Lung (tissue), 11 donors: ENCODE measurements at regions not wholly inside any gene's neighbourhood (a gene's known extent, or its start where the extent isn't known, plus 50 kb on each side); places are given as distances from the start of the nearest gene placed in this dataset.

Experiments used
- ATAC-seq: fragments of 200-7000 bp; cut with Tn5 transposase; one replicate; pipeline ENCODE4 v1.9.1; 2020; ENCODE audit warnings: moderate number of reproducible peaks; ENCODE audit not compliant: insufficient read depth, low FRiP score
- DNase-seq, 3 donors: peaks; one replicate each; pipeline ENCODE4 v3.0.0-alpha.2; 2013 to 2017
- H3K27ac ChIP-seq, 2 donors: one replicate each; pipeline ENCODE4 v1.5.1; 2013; ENCODE audit warnings: mild to moderate bottlenecking in 2 of 2, moderate library complexity in 2 of 2, control low read depth in 1 of 2, inconsistent platforms in 1 of 2, low read depth in 1 of 2, low read length in 1 of 2
- H3K27me3 ChIP-seq, 3 donors: one replicate each; pipeline ENCODE4 v1.5.1; 2013; ENCODE audit warnings: low read length in 2 of 3; ENCODE audit not compliant: control insufficient read depth in 3 of 3, insufficient read depth in 3 of 3
- H3K36me3 ChIP-seq, 4 donors: one replicate each; pipeline ENCODE4 v1.5.1; 2013; ENCODE audit warnings: low read length in 4 of 4, mild to moderate bottlenecking in 1 of 4, moderate library complexity in 1 of 4; ENCODE audit not compliant: control insufficient read depth in 4 of 4, insufficient read depth in 4 of 4
- H3K4me1 ChIP-seq, 5 donors: one replicate each; pipeline ENCODE4 v1.5.1; 2013; ENCODE audit warnings: low read length in 5 of 5, mild to moderate bottlenecking in 2 of 5, moderate library complexity in 1 of 5; ENCODE audit not compliant: control insufficient read depth in 5 of 5, insufficient read depth in 5 of 5
- H3K4me3 ChIP-seq: one replicate; pipeline ENCODE4 v1.5.1; 2013; ENCODE audit warnings: mild to moderate bottlenecking, control low read depth, moderate library complexity
- H3K9ac ChIP-seq, 2 donors: one replicate each; pipeline ENCODE4 v1.5.1; 2013; ENCODE audit warnings: low read length in 2 of 2, control low read depth in 1 of 2; ENCODE audit not compliant: insufficient read depth in 1 of 2
- H3K9me3 ChIP-seq, 4 donors: one replicate each; pipeline ENCODE4 v1.5.1; 2013; ENCODE audit warnings: low read length in 3 of 4, mild to moderate bottlenecking in 1 of 4, moderate library complexity in 1 of 4; ENCODE audit not compliant: control insufficient read depth in 4 of 4, insufficient read depth in 3 of 4
- WGBS, 2 donors: extraction: QIAGEN DNeasy Blood & Tissue Kit; methylation state at CpG; one replicate each; pipeline ENCODE4 v1.1.7; 2013; 5-methylcytosine and 5-hydroxymethylcytosine counted together
- TF ChIP-seq, protein P1 (sequence below): IDR thresholded peaks from 2 replicates; pipeline ENCODE4 v1.5.1; 2012; ENCODE audit warnings: mild to moderate bottlenecking; ENCODE audit errors: control extremely low read depth, extremely low read depth
- donor health status: control.
- donor health status: control.
- donor health status: Bipolar disorder and iron deficiency.
- donor health status: healthy.
- donor health status: DM: yes; HTN: yes; CAD: no.

DNA sequence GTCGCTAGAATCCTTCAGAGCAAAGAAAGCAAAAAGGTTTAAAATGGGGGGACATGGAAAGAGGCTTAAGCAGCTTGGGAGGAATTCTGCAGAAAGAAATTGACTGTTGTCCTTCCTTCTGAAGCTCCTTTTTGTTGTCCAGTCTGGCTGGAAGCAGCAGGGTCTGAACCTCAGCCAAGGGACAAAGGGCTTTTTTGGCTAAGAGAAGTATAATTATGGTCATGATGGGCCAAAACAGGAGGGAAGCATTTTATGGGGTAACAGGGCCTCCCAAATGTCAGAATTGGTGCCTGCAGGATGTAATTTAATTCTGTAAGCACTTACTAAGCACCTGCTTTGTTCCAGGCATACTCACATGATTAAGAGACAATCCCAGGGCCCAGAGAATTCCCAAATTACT lies 74.2 kb upstream of the CPEB2 start:
- Histone ChIP-seq H3K36me3 (no peaks in the 10 kb centered on the region), H3K4me1 (peaks cover 0 to 16% (median 0%) of the 10 kb centered on the region in 5 donors), H3K27me3 (no peaks in the 10 kb centered on the region), H3K9me3 (no peaks in the 10 kb centered on the region), H3K9ac (no peak overlapping the region), H3K27ac (no peak overlapping the region), H3K4me3 (no peak overlapping the region)
- DNase-seq: peak; percentile 36 to 79 (median 59)
- ATAC-seq: no peak
- WGBS, 2 donors: 88 to 94% methylated on average over 1 of the region's 1 CpG
- TF ChIP-seq, protein P1, sequence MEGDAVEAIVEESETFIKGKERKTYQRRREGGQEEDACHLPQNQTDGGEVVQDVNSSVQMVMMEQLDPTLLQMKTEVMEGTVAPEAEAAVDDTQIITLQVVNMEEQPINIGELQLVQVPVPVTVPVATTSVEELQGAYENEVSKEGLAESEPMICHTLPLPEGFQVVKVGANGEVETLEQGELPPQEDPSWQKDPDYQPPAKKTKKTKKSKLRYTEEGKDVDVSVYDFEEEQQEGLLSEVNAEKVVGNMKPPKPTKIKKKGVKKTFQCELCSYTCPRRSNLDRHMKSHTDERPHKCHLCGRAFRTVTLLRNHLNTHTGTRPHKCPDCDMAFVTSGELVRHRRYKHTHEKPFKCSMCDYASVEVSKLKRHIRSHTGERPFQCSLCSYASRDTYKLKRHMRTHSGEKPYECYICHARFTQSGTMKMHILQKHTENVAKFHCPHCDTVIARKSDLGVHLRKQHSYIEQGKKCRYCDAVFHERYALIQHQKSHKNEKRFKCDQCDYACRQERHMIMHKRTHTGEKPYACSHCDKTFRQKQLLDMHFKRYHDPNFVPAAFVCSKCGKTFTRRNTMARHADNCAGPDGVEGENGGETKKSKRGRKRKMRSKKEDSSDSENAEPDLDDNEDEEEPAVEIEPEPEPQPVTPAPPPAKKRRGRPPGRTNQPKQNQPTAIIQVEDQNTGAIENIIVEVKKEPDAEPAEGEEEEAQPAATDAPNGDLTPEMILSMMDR: no peak

DNA sequence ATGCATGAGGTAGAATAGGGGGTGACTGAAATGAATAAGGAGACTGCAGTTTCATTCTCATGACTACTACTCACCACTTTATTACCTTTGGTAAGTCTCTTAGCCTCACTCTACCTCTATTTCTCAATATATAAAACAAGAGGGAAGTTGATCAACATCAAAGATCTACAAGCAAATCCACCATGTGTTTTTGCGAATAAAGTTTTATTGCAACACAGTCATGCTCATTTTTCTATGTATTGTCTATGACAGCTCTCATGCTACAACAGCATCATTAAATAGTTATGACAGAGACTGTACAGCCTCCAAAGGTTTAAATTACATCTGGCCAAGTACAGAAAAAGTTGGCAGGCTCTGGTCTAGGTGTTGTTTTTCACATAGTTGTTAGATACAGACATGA lies 72.6 kb upstream of the CPEB2 start:
- Histone ChIP-seq H3K27me3 (no peaks in the 10 kb centered on the region), H3K9ac (no peak overlapping the region), H3K27ac (no peak overlapping the region), H3K4me3 (no peak overlapping the region), H3K9me3 (no peaks in the 10 kb centered on the region), H3K36me3 (no peaks in the 10 kb centered on the region), H3K4me1 (peaks cover 0 to 16% (median 0%) of the 10 kb centered on the region in 5 donors)
- DNase-seq (no peak), ATAC-seq (no peak)
- 99 to 100% methylated on average over 1 of the region's 1 CpG for WGBS, 2 donors
- TF ChIP-seq, protein P1: no peak

DNA sequence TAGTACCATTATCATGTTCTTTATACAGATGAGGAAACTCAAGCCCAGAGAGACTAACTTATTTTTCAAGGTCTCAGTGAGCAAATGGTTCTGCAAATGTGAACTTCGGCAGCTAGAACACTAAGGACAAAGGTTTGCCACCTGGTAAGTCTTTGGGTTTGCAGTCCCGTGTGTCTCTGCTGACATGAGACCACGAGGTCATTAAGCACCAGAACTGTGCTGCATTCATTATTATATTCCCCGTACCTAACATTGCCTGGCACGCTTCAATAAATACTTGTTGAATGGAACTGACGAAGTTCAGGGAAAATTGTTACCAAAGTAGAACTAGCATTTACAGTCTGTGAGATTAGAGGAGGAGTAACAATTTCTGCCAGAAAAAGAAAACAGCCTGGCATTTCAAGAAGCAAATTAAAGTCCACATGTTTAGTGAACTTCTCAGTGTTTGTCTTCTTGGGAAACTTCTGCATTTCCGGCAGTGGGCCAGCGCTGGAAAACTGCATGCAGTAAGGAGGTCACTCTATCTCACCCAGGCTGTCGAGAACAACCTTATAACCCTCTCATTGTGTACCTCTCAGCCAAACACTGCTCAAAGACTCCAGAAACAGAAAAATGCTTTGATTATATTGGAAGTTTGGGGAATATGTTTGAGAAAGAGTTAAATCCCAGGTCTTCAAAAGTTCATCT lies 67.4 kb upstream of the CPEB2 start:
- no peak for DNase-seq
- WGBS, 2 donors: 69 to 77% methylated on average over 9 of the region's 9 CpGs
- H3K4me1 ChIP-seq: no peaks in the 10 kb centered on the region
- no peaks in the 10 kb centered on the region for H3K27me3 ChIP-seq
- TF ChIP-seq, protein P1: no peak
- H3K36me3 ChIP-seq: no peaks in the 10 kb centered on the region
- no peak overlapping the region for H3K27ac ChIP-seq
- ATAC-seq: no peak
- H3K9me3 ChIP-seq: no peaks in the 10 kb centered on the region
- H3K4me3 ChIP-seq: no peak overlapping the region
- no peak overlapping the region for H3K9ac ChIP-seq

DNA sequence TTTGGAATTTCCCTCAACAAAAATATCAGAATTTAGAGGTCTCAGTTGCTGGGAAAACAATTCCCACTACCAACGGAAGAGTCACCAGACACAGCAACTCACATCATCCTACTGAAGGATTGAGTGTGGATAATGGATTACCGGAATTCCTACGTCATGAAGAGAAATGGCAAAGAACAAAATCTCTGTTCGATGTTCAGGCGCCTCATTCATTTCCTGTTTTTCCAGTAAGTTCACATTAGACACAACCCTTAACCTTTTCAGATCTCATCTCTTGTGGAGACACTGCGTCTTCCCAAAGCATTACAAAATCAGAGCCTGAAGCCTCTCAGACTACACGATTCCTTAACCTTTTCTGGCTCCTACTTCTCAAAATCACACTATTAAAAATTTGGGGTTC lies 58.5 kb upstream of the CPEB2 start:
- no peaks in the 10 kb centered on the region for H3K27me3 ChIP-seq
- H3K27ac ChIP-seq: no peak overlapping the region
- H3K4me1 ChIP-seq: no peaks in the 10 kb centered on the region
- no peak overlapping the region for H3K9ac ChIP-seq
- 67 to 82% methylated on average over 7 of the region's 7 CpGs for WGBS, 2 donors
- H3K9me3 ChIP-seq: no peaks in the 10 kb centered on the region
- TF ChIP-seq, protein P1: no peak
- H3K4me3 ChIP-seq: no peak overlapping the region
- H3K36me3 ChIP-seq: no peaks in the 10 kb centered on the region
- ATAC-seq: no peak
- no peak for DNase-seq
